ENCODE measurements at regions not wholly inside any gene's neighbourhood (a gene's known extent, or its start where the extent isn't known, plus 50 kb on each side); places are given as distances from the start of the nearest gene placed in this dataset.

- DNase-seq (ENCODE audit: low read depth in 2 of 2), result no peak
Observed at GRCh38 chr20:59376109-59376841, 75.9 kb downstream of the EDN3 start.

- DNase-seq (ENCODE audit: low read depth in 2 of 2), result no peak
Observed at GRCh38 chr20:59376998-59377397, 76.6 kb downstream of the EDN3 start.

GRCh38 chr20:59377842-59378241 lies 77.4 kb downstream of the EDN3 start:
- DNase-seq (ENCODE audit: low read depth in 2 of 2), result no peak

GRCh38 chr20:59378396-59378795 lies 78.0 kb downstream of the EDN3 start:
- DNase-seq (ENCODE audit: low read depth in 2 of 2), result no peak

GRCh38 chr20:59378966-59379365 lies 78.6 kb downstream of the EDN3 start:
- DNase-seq (ENCODE audit: low read depth in 2 of 2), result no peak

- DNase-seq (ENCODE audit: low read depth in 2 of 2), result no peak
Observed at GRCh38 chr20:59381689-59382088, 81.3 kb downstream of the EDN3 start.

- no peak for DNase-seq (ENCODE audit: low read depth in 2 of 2)
Observed at GRCh38 chr20:59382157-59382725, 81.8 kb downstream of the EDN3 start.

GRCh38 chr20:59382907-59383306 lies 82.5 kb downstream of the EDN3 start:
- no peak for DNase-seq (ENCODE audit: low read depth in 2 of 2)

- no peak for DNase-seq (ENCODE audit: low read depth in 2 of 2)
Observed at GRCh38 chr20:59385038-59385437, 84.6 kb downstream of the EDN3 start.

- no peak for DNase-seq (ENCODE audit: low read depth in 2 of 2)
Observed at GRCh38 chr20:59385480-59385879, 85.1 kb downstream of the EDN3 start.

- no peak for DNase-seq (ENCODE audit: low read depth in 2 of 2)
Observed at GRCh38 chr20:59386809-59387208, 86.4 kb downstream of the EDN3 start.

- no peak for DNase-seq (ENCODE audit: low read depth in 2 of 2)
Observed at GRCh38 chr20:59387891-59388290, 87.5 kb downstream of the EDN3 start.

GRCh38 chr20:59388402-59388801 lies 88.0 kb downstream of the EDN3 start:
- no peak for DNase-seq (ENCODE audit: low read depth in 2 of 2)

- DNase-seq (ENCODE audit: low read depth in 2 of 2), result no peak
Observed at GRCh38 chr20:59390437-59390836, 90.0 kb downstream of the EDN3 start.

- no peak for DNase-seq (ENCODE audit: low read depth in 2 of 2)
Observed at GRCh38 chr20:59391975-59392374, 91.6 kb downstream of the EDN3 start.

GRCh38 chr20:59392736-59393135 lies 92.3 kb downstream of the EDN3 start:
- no peak for DNase-seq (ENCODE audit: low read depth in 2 of 2)

- no peak for DNase-seq (ENCODE audit: low read depth in 2 of 2)
Observed at GRCh38 chr20:59393142-59393541, 92.7 kb downstream of the EDN3 start.

- no peak for DNase-seq (ENCODE audit: low read depth in 2 of 2)
Observed at GRCh38 chr20:59395729-59396128, 95.3 kb downstream of the EDN3 start.

- no peak for DNase-seq (ENCODE audit: low read depth in 2 of 2)
Observed at GRCh38 chr20:59398537-59399205, 98.3 kb downstream of the EDN3 start.

- DNase-seq (ENCODE audit: low read depth in 2 of 2), result no peak
Observed at GRCh38 chr20:59399426-59400099, 99.2 kb downstream of the EDN3 start.

- no peak for DNase-seq (ENCODE audit: low read depth in 2 of 2)
Observed at GRCh38 chr20:59400708-59401107, 100.3 kb downstream of the EDN3 start.

- no peak for DNase-seq (ENCODE audit: low read depth in 2 of 2)
Observed at GRCh38 chr20:59402681-59403080, 102.3 kb downstream of the EDN3 start.
